ENCODE measurements at regions not wholly inside any gene's neighbourhood (a gene's known extent, or its start where the extent isn't known, plus 50 kb on each side); places are given as distances from the start of the nearest gene placed in this dataset.

DNA sequence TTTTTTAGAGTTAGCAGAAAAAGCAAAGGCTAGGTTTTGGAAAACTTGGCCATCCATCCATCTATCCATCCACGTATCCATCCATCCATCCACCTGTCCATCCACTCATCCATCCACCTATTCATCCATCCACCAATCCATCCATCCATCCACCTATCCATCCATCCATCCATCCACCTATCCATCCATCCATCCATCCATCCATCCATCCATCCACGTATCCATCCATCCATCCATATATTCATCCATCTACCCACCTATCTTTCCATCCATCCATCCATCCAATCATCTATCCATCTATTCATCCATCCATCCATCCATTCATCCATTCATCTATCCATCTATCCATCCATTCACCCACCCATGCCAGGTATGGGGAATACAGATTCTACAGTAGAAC is 81.7 kb upstream of the MPP7 start:
- 100% methylated on average over 2 of the region's 2 CpGs for WGBS (ENCODE audit: insufficient coverage)
- intact Hi-C loops (cut with micrococcal nuclease) = loop anchor here (5.0 to 10.0 kb wide), 3 partner anchors 82 to 640 kb away; partner anchors contain the start of genes MKX (in 1 of the 2) and MPP7 (in 1 of the 2)
- peaks cover 2 to 6% (median 2%) of the 10 kb centered on the region in 3 donors for H3K27me3 Mint-ChIP-seq (ENCODE audit: low read depth in 3 of 3)
- H2AFZ ChIP-seq (ENCODE audit: insufficient read depth, low read depth, low read length, poor library complexity, severe bottlenecking) = no peak overlapping the region
- peaks cover 26 to 27% of the 10 kb centered on the region in 2 donors for H3K4me1 ChIP-seq (ENCODE audit: control insufficient read depth in 1 of 2, insufficient read depth in 2 of 2, low read length in 2 of 2)
- H3K36me3 ChIP-seq (replicated peaks in 1 of 2; ENCODE audit: control insufficient read depth in 1 of 2, insufficient read depth in 2 of 2, low read length in 2 of 2) = no peaks in the 10 kb centered on the region
- no peaks in the 10 kb centered on the region for H3K27me3 ChIP-seq (ENCODE audit: control insufficient read depth in 2 of 2, insufficient read depth in 2 of 2, low read length in 2 of 2)
- H3K4me1 Mint-ChIP-seq = peaks cover 40% of the 10 kb centered on the region
- no peak overlapping the region for H3K4me3 Mint-ChIP-seq
- DNase-seq = no peak
- H3K9me3 ChIP-seq (replicated peaks in 1 of 2; ENCODE audit: control insufficient read depth in 1 of 2, insufficient read depth in 1 of 2, low read length in 2 of 2) = no peaks in the 10 kb centered on the region
- H4K20me1 ChIP-seq (ENCODE audit: insufficient read depth, low read length) = no peaks in the 10 kb centered on the region
- H3K79me2 ChIP-seq (ENCODE audit: insufficient read depth, low read length) = no peaks in the 10 kb centered on the region
- H3K27ac Mint-ChIP-seq = no peak overlapping the region
- H3K4me3 ChIP-seq (replicated peaks in 1 of 3; ENCODE audit: low read depth in 2 of 3, low read length in 3 of 3) = no peak overlapping the region
- H3K27ac ChIP-seq (ENCODE audit: low read depth in 1 of 2, low read length in 2 of 2) = no peak overlapping the region
- no peak overlapping the region for H3K4me2 ChIP-seq (replicated peaks; ENCODE audit: extremely low read depth, low read length, poor library complexity, severe bottlenecking)
- peaks cover 0 to 5% (median 0%) of the 10 kb centered on the region in 7 donors for H3K9me3 Mint-ChIP-seq
- no peak overlapping the region for H3K9ac ChIP-seq (ENCODE audit: insufficient read depth, low read length, poor library complexity, severe bottlenecking)
- TF ChIP-seq, protein P1, sequence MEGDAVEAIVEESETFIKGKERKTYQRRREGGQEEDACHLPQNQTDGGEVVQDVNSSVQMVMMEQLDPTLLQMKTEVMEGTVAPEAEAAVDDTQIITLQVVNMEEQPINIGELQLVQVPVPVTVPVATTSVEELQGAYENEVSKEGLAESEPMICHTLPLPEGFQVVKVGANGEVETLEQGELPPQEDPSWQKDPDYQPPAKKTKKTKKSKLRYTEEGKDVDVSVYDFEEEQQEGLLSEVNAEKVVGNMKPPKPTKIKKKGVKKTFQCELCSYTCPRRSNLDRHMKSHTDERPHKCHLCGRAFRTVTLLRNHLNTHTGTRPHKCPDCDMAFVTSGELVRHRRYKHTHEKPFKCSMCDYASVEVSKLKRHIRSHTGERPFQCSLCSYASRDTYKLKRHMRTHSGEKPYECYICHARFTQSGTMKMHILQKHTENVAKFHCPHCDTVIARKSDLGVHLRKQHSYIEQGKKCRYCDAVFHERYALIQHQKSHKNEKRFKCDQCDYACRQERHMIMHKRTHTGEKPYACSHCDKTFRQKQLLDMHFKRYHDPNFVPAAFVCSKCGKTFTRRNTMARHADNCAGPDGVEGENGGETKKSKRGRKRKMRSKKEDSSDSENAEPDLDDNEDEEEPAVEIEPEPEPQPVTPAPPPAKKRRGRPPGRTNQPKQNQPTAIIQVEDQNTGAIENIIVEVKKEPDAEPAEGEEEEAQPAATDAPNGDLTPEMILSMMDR (IDR thresholded peaks at IDR 0.05) = no peak
- H3K36me3 Mint-ChIP-seq = no peaks in the 10 kb centered on the region

DNA sequence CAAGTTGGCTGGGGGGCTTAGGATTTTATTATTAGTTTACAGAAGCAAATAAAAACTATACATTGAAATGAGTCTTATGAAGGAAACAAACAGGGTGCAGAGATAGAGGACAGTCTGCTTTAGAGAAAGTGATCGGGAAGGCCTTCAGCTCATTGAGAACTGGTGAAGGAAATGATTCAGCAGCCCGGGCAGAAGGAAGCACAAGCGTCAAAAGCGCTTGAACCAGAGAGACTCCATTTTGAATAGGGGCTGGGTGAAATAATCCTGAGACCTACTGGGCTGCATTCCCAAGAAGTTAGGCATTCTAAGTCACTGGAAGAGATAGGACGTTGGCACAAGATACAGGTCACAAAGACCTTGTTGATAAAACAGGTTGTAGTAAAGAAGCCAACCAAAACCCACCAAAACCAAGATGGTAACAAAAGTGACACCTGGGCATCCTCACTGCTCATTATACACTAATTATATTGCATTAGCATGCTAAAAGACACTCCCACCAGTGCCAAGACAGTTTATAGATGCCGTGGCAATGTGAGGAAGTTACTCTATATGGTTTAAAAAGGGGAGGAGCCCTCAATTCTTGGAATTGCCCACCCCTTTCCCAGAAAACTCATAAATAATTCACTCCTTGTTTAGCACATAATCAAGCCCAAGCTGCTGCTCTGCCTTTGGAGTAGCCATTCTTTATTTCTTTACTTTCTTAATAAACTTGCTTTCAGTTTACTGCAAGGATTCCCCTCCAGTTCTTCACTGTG is 83.1 kb upstream of the MPP7 start:
- no peak overlapping the region for H3K4me3 Mint-ChIP-seq
- Histone ChIP-seq H3K4me2 (replicated peaks; ENCODE audit: extremely low read depth, low read length, poor library complexity, severe bottlenecking) (no peak overlapping the region), H3K4me1 (ENCODE audit: control insufficient read depth in 1 of 2, insufficient read depth in 2 of 2, low read length in 2 of 2) (peaks cover 12 to 13% of the 10 kb centered on the region in 2 donors), H3K9ac (ENCODE audit: insufficient read depth, low read length, poor library complexity, severe bottlenecking) (no peak overlapping the region), H3K36me3 (replicated peaks in 1 of 2; ENCODE audit: control insufficient read depth in 1 of 2, insufficient read depth in 2 of 2, low read length in 2 of 2) (no peaks in the 10 kb centered on the region), H3K4me3 (replicated peaks in 1 of 3; ENCODE audit: low read depth in 2 of 3, low read length in 3 of 3) (no peak overlapping the region), H3K9me3 (replicated peaks in 1 of 2; ENCODE audit: control insufficient read depth in 1 of 2, insufficient read depth in 1 of 2, low read length in 2 of 2) (no peaks in the 10 kb centered on the region), H3K27ac (ENCODE audit: low read depth in 1 of 2, low read length in 2 of 2) (no peak overlapping the region), H3K27me3 (ENCODE audit: control insufficient read depth in 2 of 2, insufficient read depth in 2 of 2, low read length in 2 of 2) (no peaks in the 10 kb centered on the region), H4K20me1 (ENCODE audit: insufficient read depth, low read length) (no peaks in the 10 kb centered on the region), H2AFZ (ENCODE audit: insufficient read depth, low read depth, low read length, poor library complexity, severe bottlenecking) (peak overlapping the region; percentile 8), H3K79me2 (ENCODE audit: insufficient read depth, low read length) (no peaks in the 10 kb centered on the region)
- no peak for DNase-seq
- TF ChIP-seq, protein P1 (IDR thresholded peaks at IDR 0.05) = no peak
- 59% methylated on average over 4 of the region's 6 CpGs for WGBS (ENCODE audit: insufficient coverage)
- intact Hi-C loops (cut with micrococcal nuclease) = loop anchor here in 1 of 2 donors (10.0 kb wide), 1 partner anchor 641 kb away; the partner anchor contains the start of gene MKX
- H3K4me1 Mint-ChIP-seq = peaks cover 29% of the 10 kb centered on the region
- H3K27ac Mint-ChIP-seq = peak overlapping the region in 2 of 7 donors; percentile 57 to 74
- peaks cover 2 to 6% (median 2%) of the 10 kb centered on the region in 3 donors for H3K27me3 Mint-ChIP-seq (ENCODE audit: low read depth in 3 of 3)
- H3K9me3 Mint-ChIP-seq = peaks cover 0 to 5% (median 0%) of the 10 kb centered on the region in 7 donors
- no peaks in the 10 kb centered on the region for H3K36me3 Mint-ChIP-seq

All from CD14-positive monocyte (primary cell).